K562 (cell line): ENCODE measurements at regions not wholly inside any gene's neighbourhood (a gene's known extent, or its start where the extent isn't known, plus 50 kb on each side); places are given as distances from the start of the nearest gene placed in this dataset.

Experiments used
- GABPB1 ChIP-seq: sonication (generic); formaldehyde crosslinking; IDR thresholded peaks from 2 replicates; pipeline ENCODE4 v1.8.0; 2022; ENCODE audit warnings: mild to moderate bottlenecking, missing genetic modification reagents
- HLTF ChIP-seq: fragments of 450-650 bp; IDR thresholded peaks from 2 replicates; pipeline ENCODE4 v1.6.1; 2016
- PHF20 ChIP-seq: fragments of 450-650 bp; IDR thresholded peaks from 2 replicates; pipeline ENCODE4 v1.6.1; 2018; ENCODE audit not compliant: partially characterized antibody
- TFAM ChIP-seq: fragments of 250-450 bp; sonication (Bioruptor Pico); conservative IDR thresholded peaks from 2 replicates; pipeline ENCODE4 v1.5.0; 2021; ENCODE audit warnings: mild to moderate bottlenecking, moderate library complexity
- ZNF551 ChIP-seq: fragments of 250-450 bp; sonication (Bioruptor Pico); IDR thresholded peaks from 2 replicates; pipeline ENCODE4 v1.5.0; 2021; ENCODE audit warnings: mild to moderate bottlenecking, moderate library complexity
- ZNF668 ChIP-seq: fragments of 250-450 bp; sonication (Bioruptor Pico); IDR thresholded peaks from 2 replicates; pipeline ENCODE4 v1.8.0; 2022; ENCODE audit warnings: mild to moderate bottlenecking, inconsistent platforms
- TF ChIP-seq, protein P1 (sequence below), 2 experiments: fragments of 200-800 bp in 1 of 2; sonication (Bioruptor generic) in 1 of 2; sonication (generic) in 1 of 2; formaldehyde crosslinking in 1 of 2; IDR thresholded peaks in 1 of 2; conservative IDR thresholded peaks in 1 of 2; 2 replicates each; pipeline versions ENCODE4 v1.5.0 to v1.6.1; 2016 to 2020; ENCODE audit warnings: missing compliant biosample characterization in 1 of 2, missing genetic modification characterization in 1 of 2, missing genetic modification reagents in 1 of 2

DNA sequence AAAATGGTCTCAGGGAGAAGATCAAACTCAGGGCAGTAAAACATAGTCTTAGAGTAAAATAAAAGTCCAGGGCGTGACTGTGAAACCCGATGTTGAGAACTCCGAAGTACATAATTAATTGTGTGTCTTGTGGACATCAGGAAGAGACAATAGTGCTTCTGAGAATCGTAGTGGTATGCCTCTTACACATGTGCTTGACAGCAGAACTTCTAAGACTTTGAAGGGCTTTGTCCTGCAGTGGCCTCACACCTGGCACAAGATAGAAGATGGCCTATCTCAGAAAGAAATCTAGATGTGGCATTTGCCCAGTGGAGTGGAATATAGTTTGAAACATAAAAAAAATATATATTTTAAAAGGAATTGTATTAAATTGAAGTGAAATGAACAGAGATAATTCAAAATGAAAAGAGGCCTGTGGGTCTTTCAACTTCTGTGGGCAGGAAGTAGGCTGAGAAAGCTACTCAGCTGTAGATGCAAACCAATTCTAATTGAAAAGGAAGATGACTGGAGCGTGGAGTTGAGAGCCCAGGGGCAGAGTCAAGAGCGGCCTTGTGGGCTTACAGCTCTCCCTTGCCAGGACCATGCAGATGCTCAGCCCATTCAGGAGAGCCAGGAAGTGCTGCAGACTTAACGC, 468.4 kb downstream of the KDM4C start (continued):
- TF ChIP-seq, protein P1, sequence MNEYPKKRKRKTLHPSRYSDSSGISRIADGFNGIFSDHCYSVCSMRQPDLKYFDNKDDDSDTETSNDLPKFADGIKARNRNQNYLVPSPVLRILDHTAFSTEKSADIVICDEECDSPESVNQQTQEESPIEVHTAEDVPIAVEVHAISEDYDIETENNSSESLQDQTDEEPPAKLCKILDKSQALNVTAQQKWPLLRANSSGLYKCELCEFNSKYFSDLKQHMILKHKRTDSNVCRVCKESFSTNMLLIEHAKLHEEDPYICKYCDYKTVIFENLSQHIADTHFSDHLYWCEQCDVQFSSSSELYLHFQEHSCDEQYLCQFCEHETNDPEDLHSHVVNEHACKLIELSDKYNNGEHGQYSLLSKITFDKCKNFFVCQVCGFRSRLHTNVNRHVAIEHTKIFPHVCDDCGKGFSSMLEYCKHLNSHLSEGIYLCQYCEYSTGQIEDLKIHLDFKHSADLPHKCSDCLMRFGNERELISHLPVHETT (CRISPR knock-in tag; conservative IDR thresholded peaks at IDR 0.05 in 1 of 2, IDR thresholded peaks at IDR 0.05 in 1 of 2): no peak
- TF ChIP-seq ZNF668 (CRISPR knock-in tag) (no peak), PHF20 (no peak), ZNF551 (CRISPR knock-in tag) (no peak), GABPB1 (CRISPR knock-in tag) (no peak), HLTF (no peak), TFAM (no peak)
